Renal pelvis (tissue), 1 donor: ENCODE measurements at regions not wholly inside any gene's neighbourhood (a gene's known extent, or its start where the extent isn't known, plus 50 kb on each side); places are given as distances from the start of the nearest gene placed in this dataset.

Experiments
- DNase-seq: peaks from one replicate; pipeline ENCODE4 v3.0.0-alpha.2; 2013

DNA sequence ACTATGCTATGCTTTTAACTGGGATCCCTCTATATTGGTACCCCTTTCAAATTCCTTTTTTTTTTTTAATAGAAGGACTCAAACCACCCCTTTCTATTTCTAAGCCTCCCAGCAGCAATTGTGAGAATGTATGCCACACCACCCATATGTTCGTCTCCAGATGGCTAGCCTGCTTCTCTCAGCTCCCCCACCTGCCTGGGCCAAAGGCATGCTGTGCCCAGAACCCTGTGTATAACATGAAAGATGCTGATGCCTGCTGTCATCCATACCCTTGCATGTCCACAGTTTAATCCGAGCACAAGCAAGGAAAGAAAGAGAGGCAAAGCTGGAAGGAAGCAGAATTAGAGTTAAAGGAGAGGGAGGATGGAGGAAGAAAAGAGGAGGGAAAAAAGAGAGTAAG lies 159.5 kb upstream of the CNTN6 start:
- DNase-seq: no peak

DNA sequence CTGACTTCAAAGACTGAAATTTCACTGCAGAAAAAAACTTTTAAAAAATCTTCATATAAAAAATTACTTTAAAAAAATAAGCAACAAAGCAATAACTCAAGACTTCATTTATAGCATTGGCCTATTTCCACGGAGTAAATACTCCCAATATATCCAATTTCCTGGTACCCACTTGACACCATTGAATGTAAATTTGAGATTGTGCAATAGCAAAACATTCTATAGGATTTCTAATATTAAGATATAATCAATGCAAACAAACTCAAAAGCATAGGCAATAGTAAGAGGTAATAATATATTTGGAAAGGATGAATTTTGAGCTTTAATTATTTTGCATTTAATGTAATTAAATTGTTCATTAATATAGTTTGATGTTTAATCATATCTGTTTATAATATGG lies 148.0 kb upstream of the CNTN6 start:
- DNase-seq: no peak

DNA sequence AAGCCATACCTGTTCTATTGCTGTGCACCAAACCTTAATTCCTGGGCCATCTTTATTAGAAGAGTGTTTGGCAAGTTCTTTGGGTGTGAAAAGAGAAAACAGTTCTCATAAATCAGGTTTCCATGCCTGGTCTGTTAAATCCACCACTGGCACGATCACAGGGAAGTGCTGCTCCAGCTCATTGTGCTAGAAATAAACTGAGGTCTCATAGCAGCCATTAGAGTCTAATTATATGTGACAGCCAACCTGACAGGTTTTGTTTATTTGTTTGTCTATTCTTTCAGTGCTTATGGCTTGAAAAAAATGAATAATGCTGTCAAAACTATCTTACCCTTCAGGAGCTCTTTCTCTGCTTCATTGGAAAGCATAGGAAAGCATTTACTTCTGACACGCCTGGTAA lies 147.1 kb upstream of the CNTN6 start:
- no peak for DNase-seq

GRCh38 chr3:952906-953305 lies 139.9 kb upstream of the CNTN6 start:
- DNase-seq: no peak

DNA sequence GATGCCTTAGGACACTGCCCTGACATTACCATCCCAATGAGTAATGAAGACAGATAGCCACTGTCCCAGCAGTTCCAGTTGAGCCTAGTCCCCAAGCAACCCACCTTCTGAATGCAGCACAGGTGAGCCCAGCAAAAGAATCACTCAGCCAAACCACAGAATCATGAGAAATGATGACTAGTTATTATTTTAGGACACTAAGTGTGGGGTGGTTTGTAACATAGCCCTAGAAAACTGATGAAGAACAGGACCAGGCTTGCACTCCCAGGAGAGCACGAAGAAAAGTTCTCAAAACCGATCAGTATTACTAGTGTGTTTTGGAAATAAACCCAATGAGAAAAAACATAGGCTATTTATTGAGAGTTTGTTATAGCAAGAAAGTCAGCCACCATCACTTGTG lies 129.6 kb upstream of the CNTN6 start:
- DNase-seq: no peak

- no peak for DNase-seq
These were observed 129.1 kb upstream of the CNTN6 start for GRCh38 chr3:963755-964154.

DNA sequence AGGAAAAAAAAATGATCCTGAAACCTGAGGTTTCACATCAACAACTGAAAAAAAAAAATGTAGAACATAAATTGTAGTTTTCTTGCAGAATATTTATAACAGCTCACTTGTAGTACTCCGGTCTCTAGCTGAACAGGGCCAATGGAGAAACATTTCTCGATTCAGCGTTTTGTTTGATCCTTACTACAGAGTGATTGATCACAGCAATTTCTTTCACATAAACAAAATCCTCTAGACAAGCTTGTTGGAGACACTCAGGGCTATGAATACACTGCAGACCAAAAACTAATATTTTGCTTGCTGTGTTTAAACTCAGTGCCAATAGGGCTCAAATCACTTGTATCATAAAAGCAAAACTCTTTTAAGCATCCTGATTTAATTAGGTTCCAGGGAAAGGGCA lies 127.0 kb upstream of the CNTN6 start:
- DNase-seq: no peak

GRCh38 chr3:966341-966740 lies 126.5 kb upstream of the CNTN6 start:
- DNase-seq: no peak

DNA sequence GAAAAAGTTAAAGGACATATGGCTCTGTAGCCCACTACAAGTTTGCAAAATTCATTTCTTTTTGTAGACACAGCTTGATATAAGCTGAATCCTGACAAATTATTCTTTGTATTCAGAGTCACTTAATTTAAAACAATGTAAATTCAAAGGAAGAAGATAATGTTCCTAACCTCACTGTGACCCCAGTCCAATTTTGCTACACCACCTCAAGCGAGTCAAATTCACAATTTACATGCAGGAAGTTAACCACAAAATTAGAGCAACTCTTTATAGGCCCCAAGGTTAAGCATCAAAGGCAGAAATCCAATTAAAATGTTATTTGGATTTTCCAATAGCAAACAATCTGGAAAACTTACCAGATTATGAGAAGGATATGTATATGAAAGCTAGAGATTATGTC lies 119.5 kb upstream of the CNTN6 start:
- DNase-seq: no peak

DNA sequence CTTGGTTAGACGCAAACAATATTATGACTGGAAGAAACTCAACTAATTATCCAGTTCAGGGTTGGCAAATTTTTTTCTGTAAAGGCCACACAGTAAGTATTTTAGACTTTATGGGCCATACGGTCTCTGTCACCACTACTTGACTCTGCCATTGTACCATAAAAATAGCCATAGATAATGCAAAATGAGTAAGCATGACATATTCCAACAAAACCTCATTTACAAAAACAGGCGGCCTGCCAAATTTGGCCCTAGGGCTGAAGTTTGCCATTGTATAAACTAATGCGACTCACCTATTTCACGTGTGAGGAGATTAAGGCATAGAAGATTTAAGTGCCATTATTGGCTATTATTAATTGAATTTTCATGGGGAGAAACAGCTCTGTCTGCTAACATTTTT lies 116.8 kb upstream of the CNTN6 start:
- no peak for DNase-seq

DNA sequence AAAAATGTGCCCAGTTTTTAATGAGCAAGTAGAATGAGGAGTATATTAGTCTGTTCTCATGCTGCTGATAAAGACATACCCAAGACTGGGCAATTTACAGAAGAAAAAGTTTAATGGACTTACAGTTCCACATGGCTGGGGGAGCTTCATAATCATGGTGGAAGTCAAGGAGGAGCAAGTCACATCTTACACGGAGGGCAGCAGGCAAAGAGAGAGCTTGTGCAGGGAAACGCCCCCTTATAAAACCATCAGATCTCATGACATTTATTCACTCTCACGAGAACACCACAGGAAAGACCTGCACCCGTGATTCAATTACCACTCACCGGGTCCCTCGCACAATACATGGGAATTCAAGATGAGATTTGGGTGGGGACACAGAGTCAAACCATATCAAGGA lies 111.7 kb upstream of the CNTN6 start:
- DNase-seq: no peak

GRCh38 chr3:988785-989184 lies 104.0 kb upstream of the CNTN6 start:
- DNase-seq: no peak

GRCh38 chr3:992871-993270 lies 100.0 kb upstream of the CNTN6 start:
- DNase-seq: no peak

- DNase-seq: no peak
These were observed 90.8 kb upstream of the CNTN6 start for GRCh38 chr3:1002010-1002409.

DNA sequence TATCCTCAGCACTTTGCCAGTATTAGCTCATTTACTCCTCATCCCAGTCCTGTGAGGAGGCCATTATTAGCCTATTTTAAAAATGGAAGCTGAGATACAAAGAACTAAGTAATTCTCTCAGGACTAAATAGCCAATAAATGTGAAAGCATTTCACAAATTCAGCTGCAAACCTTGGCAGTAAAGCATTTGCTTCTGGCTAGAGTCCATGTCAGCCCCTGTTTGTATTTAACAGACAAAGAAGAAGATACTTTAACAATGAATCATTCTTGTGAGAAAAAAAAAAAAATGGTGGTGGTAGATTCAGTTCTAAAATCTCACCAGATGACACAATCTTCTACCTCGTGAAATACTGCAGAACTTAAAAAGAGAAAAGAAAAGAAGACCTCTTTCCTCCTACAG lies 85.0 kb upstream of the CNTN6 start:
- no peak for DNase-seq

- DNase-seq: no peak
These were observed 82.6 kb upstream of the CNTN6 start for GRCh38 chr3:1010228-1010627.

- DNase-seq: no peak
These were observed 77.0 kb upstream of the CNTN6 start for GRCh38 chr3:1015826-1016225.

DNA sequence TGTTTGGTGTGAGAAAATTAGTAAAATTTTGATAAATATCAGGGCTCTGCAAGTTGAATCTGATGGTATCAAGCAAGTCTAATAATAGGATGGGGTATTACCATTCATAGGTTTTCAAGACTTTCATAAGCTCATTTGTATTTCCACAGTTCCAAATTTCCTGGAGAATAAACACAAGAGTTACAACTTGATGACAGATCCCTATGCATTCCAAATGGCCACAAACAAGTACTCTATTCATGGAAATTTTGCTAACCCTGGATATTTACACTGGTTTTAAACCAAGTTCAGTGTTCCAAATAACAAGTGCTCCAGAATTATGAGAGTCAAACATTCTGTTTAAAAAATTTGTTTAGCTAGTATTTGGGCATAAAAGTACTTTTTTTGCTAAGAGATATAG lies 75.0 kb upstream of the CNTN6 start:
- DNase-seq: peak; percentile 1

DNA sequence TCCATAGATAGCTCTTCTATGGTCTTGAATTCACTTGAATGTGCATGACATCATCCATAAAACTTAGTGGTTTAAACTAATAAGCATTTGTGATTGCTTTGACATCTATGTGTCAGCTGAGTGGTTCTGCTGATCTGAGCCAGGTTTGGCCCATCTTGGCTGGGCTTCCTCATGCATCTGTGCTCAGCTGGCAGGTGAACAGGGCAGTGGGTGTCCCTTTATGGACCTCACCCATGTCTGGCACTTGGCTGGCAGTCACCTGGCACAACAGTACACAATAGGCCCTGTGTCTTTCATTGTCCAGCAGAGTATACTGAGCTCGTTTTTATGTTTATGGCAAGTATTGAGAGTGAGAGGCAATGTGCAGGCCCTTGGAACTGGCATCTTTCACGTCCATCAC lies 73.7 kb upstream of the CNTN6 start:
- no peak for DNase-seq

- DNase-seq: no peak
These were observed 66.4 kb upstream of the CNTN6 start for GRCh38 chr3:1026395-1026794.

DNA sequence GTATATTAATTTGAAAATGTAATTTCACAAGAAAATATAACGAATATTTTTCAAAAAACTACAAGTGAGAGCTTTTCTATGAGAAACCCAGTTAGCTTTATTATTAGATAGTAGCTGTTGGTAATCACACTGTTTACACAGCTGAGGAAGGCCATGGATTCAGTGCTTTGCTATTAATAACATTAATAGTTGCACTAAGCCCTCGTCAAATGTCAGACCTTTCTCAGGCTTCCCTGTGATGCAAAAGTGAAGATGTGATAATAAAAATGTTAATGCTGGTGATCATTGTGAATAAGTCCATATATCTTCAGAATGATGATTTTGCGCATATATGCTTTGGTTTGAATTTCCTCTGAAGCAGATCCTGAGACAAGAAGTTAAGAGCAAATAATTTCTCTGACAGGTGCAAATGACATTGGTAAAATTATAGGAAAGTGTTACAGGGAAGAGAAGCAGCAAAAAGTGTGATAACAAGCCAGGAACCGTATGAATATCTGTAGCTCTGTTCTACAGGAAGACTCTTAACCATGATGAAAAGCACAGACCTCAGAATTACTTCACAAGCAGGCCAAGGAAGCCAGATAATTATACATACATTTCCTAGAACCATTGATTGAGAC lies 56.5 kb upstream of the CNTN6 start:
- no peak for DNase-seq

DNA sequence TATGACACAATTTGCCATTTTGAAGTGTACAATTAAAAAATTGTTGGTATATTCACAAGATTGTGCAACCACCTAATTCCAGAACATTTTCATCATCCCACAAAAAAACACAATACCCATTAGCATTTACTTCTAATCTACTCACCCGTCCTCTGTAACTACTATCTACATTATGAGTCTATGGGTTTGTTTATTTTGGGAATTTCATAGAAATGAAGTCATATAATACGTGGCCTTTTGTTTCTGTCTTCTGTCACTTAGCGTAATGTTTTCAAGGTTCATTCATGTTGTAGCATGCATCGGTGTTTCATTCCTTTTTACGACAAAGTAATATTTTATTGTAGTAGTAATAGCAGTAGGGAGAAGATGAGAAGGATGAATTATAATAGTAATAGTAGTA lies 55.2 kb upstream of the CNTN6 start:
- DNase-seq: no peak
